Colonic mucosa (tissue), 4 donors: ENCODE measurements at regions not wholly inside any gene's neighbourhood (a gene's known extent, or its start where the extent isn't known, plus 50 kb on each side); places are given as distances from the start of the nearest gene placed in this dataset.

Source experiments
- DNase-seq: peaks from one replicate; pipeline ENCODE4 v3.0.0-alpha.2; 2020
- H3K27ac ChIP-seq: fragments of 200-600 bp; one replicate; pipeline ENCODE4 v1.8.0; 2021
- H3K27me3 ChIP-seq: fragments of 200-600 bp; one replicate; pipeline ENCODE4 v1.8.0; 2021
- H3K36me3 ChIP-seq: fragments of 200-600 bp; one replicate; pipeline ENCODE4 v1.8.0; 2021
- H3K4me1 ChIP-seq: fragments of 200-600 bp; one replicate; pipeline ENCODE4 v1.8.0; 2021; ENCODE audit warnings: mild to moderate bottlenecking
- H3K4me3 ChIP-seq: fragments of 200-600 bp; one replicate; pipeline ENCODE4 v1.8.0; 2021
- H3K9ac ChIP-seq, 2 donors: one replicate each; pipeline ENCODE4 v1.7.0; 2013; ENCODE audit warnings: control low read depth in 2 of 2, low read depth in 2 of 2, low read length in 2 of 2
- H3K9me3 ChIP-seq: fragments of 200-600 bp; one replicate; pipeline ENCODE4 v1.8.0; 2021
- CTCF ChIP-seq: fragments of 200-600 bp; IDR thresholded peaks from one replicate; pipeline ENCODE4 v1.8.0; 2022; ENCODE audit warnings: antibody characterized with exemption, mild to moderate bottlenecking
- intact Hi-C: fragments of 100-400 bp; cut with DNase I; formaldehyde crosslinking; loops from one replicate; pipeline ENCODE4 v1.14.1; 2022
- donor health status: healthy.
- donor health status: DM: no; HTN: no; CAD: no.
- donor health status: DM: no; HTN: no; CAD: no.

GRCh38 chr4:126853715-126854114, 779.0 kb upstream of the INTU start:
- Histone ChIP-seq H3K9ac (no peak overlapping the region), H3K36me3 (no peaks in the 10 kb centered on the region), H3K4me3 (no peak overlapping the region), H3K4me1 (no peaks in the 10 kb centered on the region), H3K27ac (no peak overlapping the region), H3K27me3 (no peaks in the 10 kb centered on the region), H3K9me3 (no peaks in the 10 kb centered on the region)
- intact Hi-C loops, result no loop called here
- no peak for TF ChIP-seq CTCF
- no peak for DNase-seq

GRCh38 chr4:126856906-126857305, 775.9 kb upstream of the INTU start:
- no peaks in the 10 kb centered on the region for H3K9me3 ChIP-seq
- H3K4me3 ChIP-seq, result no peak overlapping the region
- intact Hi-C loops, result no loop called here
- TF ChIP-seq CTCF, result no peak
- no peak for DNase-seq
- H3K9ac ChIP-seq, result no peak overlapping the region
- H3K27me3 ChIP-seq, result no peaks in the 10 kb centered on the region
- no peak overlapping the region for H3K27ac ChIP-seq
- no peaks in the 10 kb centered on the region for H3K4me1 ChIP-seq
- H3K36me3 ChIP-seq, result no peaks in the 10 kb centered on the region

GRCh38 chr4:126859314-126859713, 773.4 kb upstream of the INTU start:
- Histone ChIP-seq H3K27me3 (no peaks in the 10 kb centered on the region), H3K36me3 (no peaks in the 10 kb centered on the region), H3K27ac (no peak overlapping the region), H3K4me3 (no peak overlapping the region), H3K9me3 (no peaks in the 10 kb centered on the region), H3K9ac (no peak overlapping the region), H3K4me1 (no peaks in the 10 kb centered on the region)
- intact Hi-C loops, result no loop called here
- DNase-seq, result no peak
- no peak for TF ChIP-seq CTCF

DNA sequence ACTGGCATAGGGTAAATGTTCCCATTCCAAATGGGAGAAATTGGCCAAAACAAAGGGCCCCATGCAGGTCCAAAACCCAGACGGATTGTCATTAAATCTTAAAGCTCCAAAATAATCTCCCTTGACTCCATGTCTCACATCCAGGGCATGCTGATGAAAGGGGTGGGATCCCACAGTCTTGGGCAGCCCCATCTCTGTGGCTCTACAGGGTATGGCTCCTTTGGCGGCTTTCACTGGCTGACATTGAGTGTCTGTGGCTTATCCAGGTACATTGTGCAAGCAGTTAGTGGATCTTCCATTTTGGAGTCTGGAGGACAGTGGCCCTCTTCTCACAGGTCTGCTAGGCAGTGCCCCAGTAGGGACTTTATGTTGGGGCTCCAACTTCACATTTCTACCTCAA, 772.9 kb upstream of the INTU start:
- H3K27ac ChIP-seq, result no peak overlapping the region
- intact Hi-C loops, result no loop called here

DNA sequence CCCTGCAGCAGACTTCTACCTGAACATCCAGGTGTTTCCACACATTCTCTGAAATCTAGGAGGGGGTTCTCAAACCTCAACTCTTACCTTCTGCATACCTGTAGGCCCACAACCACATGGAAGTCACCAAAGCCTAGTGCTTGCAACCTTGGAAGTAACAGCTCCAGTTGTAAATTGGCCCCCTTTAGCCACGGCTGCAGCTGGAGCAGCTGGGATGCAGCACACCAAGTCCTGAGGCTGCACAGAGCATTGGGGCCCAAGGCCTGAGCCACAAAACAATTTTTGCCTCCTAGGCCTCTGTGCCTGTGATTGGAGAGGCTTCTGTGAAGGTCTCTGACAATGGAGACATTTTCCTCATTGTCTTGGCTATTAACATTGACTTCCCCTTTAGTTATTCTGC, 772.4 kb upstream of the INTU start:
- no peaks in the 10 kb centered on the region for H3K36me3 ChIP-seq
- H3K4me1 ChIP-seq, result no peaks in the 10 kb centered on the region
- H3K4me3 ChIP-seq, result no peak overlapping the region
- no peaks in the 10 kb centered on the region for H3K9me3 ChIP-seq
- intact Hi-C loops, result no loop called here
- no peak for DNase-seq
- H3K9ac ChIP-seq, result no peak overlapping the region
- no peak for TF ChIP-seq CTCF
- no peak overlapping the region for H3K27ac ChIP-seq
- H3K27me3 ChIP-seq, result no peaks in the 10 kb centered on the region

More for the DNA sequence above, 772.9 kb upstream of the INTU start:
- Histone ChIP-seq H3K36me3 (no peaks in the 10 kb centered on the region), H3K9me3 (no peaks in the 10 kb centered on the region), H3K4me3 (no peak overlapping the region), H3K4me1 (no peaks in the 10 kb centered on the region), H3K9ac (no peak overlapping the region), H3K27me3 (no peaks in the 10 kb centered on the region)
- DNase-seq, result no peak
- no peak for TF ChIP-seq CTCF

- intact Hi-C loops, result no loop called here
- H3K9me3 ChIP-seq, result no peaks in the 10 kb centered on the region
- TF ChIP-seq CTCF, result no peak
- no peaks in the 10 kb centered on the region for H3K27me3 ChIP-seq
- no peaks in the 10 kb centered on the region for H3K4me1 ChIP-seq
- H3K36me3 ChIP-seq, result no peaks in the 10 kb centered on the region
- H3K27ac ChIP-seq, result no peak overlapping the region
- no peak overlapping the region for H3K9ac ChIP-seq
- H3K4me3 ChIP-seq, result no peak overlapping the region
- no peak for DNase-seq
Observed at GRCh38 chr4:126869967-126870366, 762.8 kb upstream of the INTU start.
